Activated CD4-positive, alpha-beta memory T cell treated with anti-CD3 and anti-CD28 coated beads for 36 hours (primary cell): ENCODE measurements at regions not wholly inside any gene's neighbourhood (a gene's known extent, or its start where the extent isn't known, plus 50 kb on each side); places are given as distances from the start of the nearest gene placed in this dataset.

Experiments
- CTCF ChIA-PET: fragments of 350-600 bp; sonication (Branson Sonifier 250); formaldehyde crosslinking; loops from one replicate; lab custom pipeline; 2021; ENCODE audit warnings: antibody characterized with exemption, inconsistent platforms; lab: Charles Lee
- POLR2A ChIA-PET: fragments of 350-600 bp; sonication (Branson Sonifier 250); formaldehyde crosslinking; loops from one replicate; lab custom pipeline; 2021; ENCODE audit warnings: antibody characterized with exemption; lab: Charles Lee
- DNase-seq: peaks from one replicate; pipeline ENCODE4 v3.0.0-alpha.2; 2020
- H3K27ac Mint-ChIP-seq: one replicate; pipeline ENCODE4 v1.8.0; 2021; ENCODE audit warnings: mixed read lengths
- H3K27me3 Mint-ChIP-seq: one replicate; pipeline ENCODE4 v1.8.0; 2021; ENCODE audit warnings: mixed read lengths
- H3K36me3 Mint-ChIP-seq: one replicate; pipeline ENCODE4 v1.8.0; 2021; ENCODE audit warnings: mixed read lengths
- H3K4me1 Mint-ChIP-seq: one replicate; pipeline ENCODE4 v1.8.0; 2021; ENCODE audit warnings: low read depth, mixed read lengths
- H3K4me3 Mint-ChIP-seq: one replicate; pipeline ENCODE4 v1.8.0; 2021; ENCODE audit warnings: mild to moderate bottlenecking, mixed read lengths
- H3K9me3 Mint-ChIP-seq: one replicate; pipeline ENCODE4 v1.8.0; 2021; ENCODE audit warnings: mixed read lengths
- intact Hi-C: fragments of 100-400 bp; cut with micrococcal nuclease; formaldehyde crosslinking; loops from one replicate; pipeline ENCODE4 v1.15.1; 2023

DNA sequence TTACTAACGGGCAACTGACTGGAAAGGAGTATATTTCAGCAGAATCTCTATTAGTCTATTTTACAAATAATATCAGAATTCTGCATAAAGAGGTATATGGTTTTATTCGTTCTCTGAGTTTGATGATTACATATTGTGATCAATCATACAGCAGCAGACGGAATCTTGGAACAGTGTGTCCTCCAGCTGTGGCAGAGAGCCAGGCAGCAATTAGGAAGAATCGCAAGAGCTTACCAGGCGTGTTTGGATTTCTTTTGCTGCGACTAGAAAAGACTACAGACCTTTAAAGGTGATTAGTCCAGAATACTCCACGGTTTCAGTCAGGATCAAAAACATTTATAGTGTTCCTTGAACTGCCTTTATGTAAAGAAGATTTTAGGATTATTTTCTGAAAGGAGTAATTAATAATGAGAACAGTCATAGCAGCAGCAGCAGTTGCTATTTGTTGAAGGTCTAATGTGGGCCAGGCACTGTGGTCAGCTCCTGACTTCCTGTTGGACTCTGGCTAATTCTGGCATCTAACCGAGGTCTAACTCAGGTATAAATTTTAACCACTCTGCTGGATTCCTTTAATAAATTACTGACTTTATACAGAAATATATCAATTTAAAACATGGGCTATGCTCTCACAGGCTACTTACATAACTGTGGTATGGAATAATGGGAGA lies 225.3 kb upstream of the CXorf66 start:
- ChIA-PET CTCF (no interaction called here), POLR2A (no interaction called here)
- H3K4me3 Mint-ChIP-seq, result no peak overlapping the region
- no peak overlapping the region for H3K27ac Mint-ChIP-seq
- H3K36me3 Mint-ChIP-seq, result no peaks in the 10 kb centered on the region
- intact Hi-C loops, result no loop called here
- no peaks in the 10 kb centered on the region for H3K27me3 Mint-ChIP-seq
- DNase-seq, result no peak
- H3K9me3 Mint-ChIP-seq, result no peaks in the 10 kb centered on the region
- H3K4me1 Mint-ChIP-seq, result no peaks in the 10 kb centered on the region

DNA sequence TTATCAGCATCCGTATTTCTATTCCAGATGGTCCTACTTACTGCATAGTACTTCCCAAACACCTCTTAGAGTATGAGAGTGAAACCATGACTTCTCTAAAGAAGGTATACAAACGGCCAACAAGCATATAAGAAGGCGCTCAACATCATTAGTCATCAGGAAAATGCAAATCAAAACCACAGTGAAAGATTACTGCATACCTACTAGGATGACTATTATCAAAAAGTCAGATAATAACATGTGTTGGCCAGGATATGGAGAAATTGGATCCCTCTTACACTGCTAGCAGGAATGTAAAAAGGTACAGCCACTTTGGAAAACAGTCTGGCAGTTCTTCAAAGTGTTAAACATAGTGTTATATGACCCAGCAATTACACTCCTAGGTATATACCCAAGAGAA lies 215.3 kb upstream of the CXorf66 start:
- Mint-ChIP-seq H3K27me3 (no peaks in the 10 kb centered on the region), H3K4me3 (no peak overlapping the region), H3K4me1 (no peaks in the 10 kb centered on the region), H3K9me3 (no peaks in the 10 kb centered on the region), H3K36me3 (no peaks in the 10 kb centered on the region), H3K27ac (no peak overlapping the region)
- no peak for DNase-seq
- ChIA-PET POLR2A (no interaction called here), CTCF (no interaction called here)
- intact Hi-C loops, result no loop called here

- Mint-ChIP-seq H3K27me3 (no peaks in the 10 kb centered on the region), H3K4me1 (no peaks in the 10 kb centered on the region), H3K27ac (no peak overlapping the region), H3K4me3 (no peak overlapping the region), H3K9me3 (no peaks in the 10 kb centered on the region), H3K36me3 (no peaks in the 10 kb centered on the region)
- DNase-seq, result no peak
- POLR2A ChIA-PET, result no interaction called here
- CTCF ChIA-PET, result no interaction called here
- intact Hi-C loops, result no loop called here
These were observed 212.5 kb upstream of the CXorf66 start for GRCh38 chrX:140177821-140178220.

- intact Hi-C loops, result no loop called here
- no peaks in the 10 kb centered on the region for H3K27me3 Mint-ChIP-seq
- POLR2A ChIA-PET, result no interaction called here
- CTCF ChIA-PET, result no interaction called here
- H3K4me3 Mint-ChIP-seq, result no peak overlapping the region
- H3K4me1 Mint-ChIP-seq, result no peaks in the 10 kb centered on the region
- no peaks in the 10 kb centered on the region for H3K36me3 Mint-ChIP-seq
- no peak for DNase-seq
- peaks cover 2% of the 10 kb centered on the region for H3K9me3 Mint-ChIP-seq
- H3K27ac Mint-ChIP-seq, result no peak overlapping the region
These were observed 207.1 kb upstream of the CXorf66 start for GRCh38 chrX:140172401-140172800.

GRCh38 chrX:140167551-140167950 lies 202.2 kb upstream of the CXorf66 start:
- intact Hi-C loops, result no loop called here
- no peak overlapping the region for H3K27ac Mint-ChIP-seq
- DNase-seq, result no peak
- CTCF ChIA-PET, result interaction anchor here (1.5 kb wide), 1 partner anchor 26 kb away, joined by 3 read pairs; no protein-coding TSS in a partner anchor
- peaks cover 2% of the 10 kb centered on the region for H3K9me3 Mint-ChIP-seq
- no peak overlapping the region for H3K4me3 Mint-ChIP-seq
- POLR2A ChIA-PET, result no interaction called here
- no peaks in the 10 kb centered on the region for H3K4me1 Mint-ChIP-seq
- no peaks in the 10 kb centered on the region for H3K36me3 Mint-ChIP-seq
- H3K27me3 Mint-ChIP-seq, result no peaks in the 10 kb centered on the region

GRCh38 chrX:140165849-140166248 lies 200.5 kb upstream of the CXorf66 start:
- DNase-seq, result no peak
- no peaks in the 10 kb centered on the region for H3K9me3 Mint-ChIP-seq
- intact Hi-C loops, result no loop called here
- POLR2A ChIA-PET, result no interaction called here
- CTCF ChIA-PET, result no interaction called here
- H3K4me3 Mint-ChIP-seq, result no peak overlapping the region
- no peaks in the 10 kb centered on the region for H3K4me1 Mint-ChIP-seq
- no peaks in the 10 kb centered on the region for H3K27me3 Mint-ChIP-seq
- no peaks in the 10 kb centered on the region for H3K36me3 Mint-ChIP-seq
- H3K27ac Mint-ChIP-seq, result no peak overlapping the region

DNA sequence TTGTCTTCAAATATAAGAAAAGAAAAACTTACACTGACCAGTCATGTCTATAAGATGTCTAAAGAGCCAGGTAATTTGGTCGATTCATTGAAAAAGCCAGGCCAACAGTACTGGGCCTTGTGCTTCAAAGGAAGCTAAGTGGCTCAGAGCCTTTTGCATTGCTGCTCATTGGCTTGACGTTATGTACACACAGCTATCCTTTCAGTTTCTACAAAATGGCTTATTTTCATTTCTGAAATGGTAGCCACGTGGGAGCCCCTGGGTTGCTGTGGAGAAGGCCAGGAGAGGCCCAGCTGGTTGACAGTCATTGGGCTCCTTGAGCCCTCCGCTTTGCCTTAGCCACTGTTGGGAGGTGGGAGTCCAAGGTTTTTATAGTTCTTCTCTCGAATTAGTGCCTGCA lies 199.1 kb upstream of the CXorf66 start:
- Mint-ChIP-seq H3K4me3 (no peak overlapping the region), H3K4me1 (no peaks in the 10 kb centered on the region), H3K27ac (no peak overlapping the region), H3K27me3 (no peaks in the 10 kb centered on the region), H3K9me3 (no peaks in the 10 kb centered on the region), H3K36me3 (no peaks in the 10 kb centered on the region)
- DNase-seq, result no peak
- ChIA-PET CTCF (no interaction called here), POLR2A (no interaction called here)
- intact Hi-C loops, result no loop called here

GRCh38 chrX:140163371-140164159 lies 198.2 kb upstream of the CXorf66 start:
- no peaks in the 10 kb centered on the region for H3K4me1 Mint-ChIP-seq
- POLR2A ChIA-PET, result no interaction called here
- no peak for DNase-seq

DNA sequence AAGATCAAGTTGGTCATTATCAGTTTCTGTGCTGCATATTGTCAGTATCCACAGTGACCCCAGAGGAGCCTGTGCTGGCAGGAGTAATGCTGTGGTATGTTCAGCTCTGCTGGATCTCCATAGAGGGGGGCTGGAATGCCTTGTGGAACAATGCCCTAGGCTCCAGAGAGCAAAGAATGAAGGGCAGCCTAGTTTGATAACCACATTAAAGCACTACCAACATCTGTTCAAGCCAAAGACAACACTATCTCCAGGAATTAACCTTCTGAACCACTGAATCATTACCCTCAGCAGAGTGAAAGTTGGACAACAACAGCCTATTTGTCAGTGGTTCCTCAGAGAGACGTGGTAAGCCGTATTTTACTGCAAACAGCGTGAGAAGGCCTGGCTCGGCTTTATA lies 192.3 kb upstream of the CXorf66 start:
- Mint-ChIP-seq H3K27me3 (no peaks in the 10 kb centered on the region), H3K27ac (no peak overlapping the region), H3K9me3 (no peaks in the 10 kb centered on the region), H3K36me3 (no peaks in the 10 kb centered on the region), H3K4me3 (no peak overlapping the region), H3K4me1 (no peaks in the 10 kb centered on the region)
- ChIA-PET POLR2A (no interaction called here), CTCF (no interaction called here)
- no peak for DNase-seq
- intact Hi-C loops, result no loop called here

More at GRCh38 chrX:140163371-140164159, 198.2 kb upstream of the CXorf66 start:
- CTCF ChIA-PET, result no interaction called here
- intact Hi-C loops, result no loop called here
- Mint-ChIP-seq H3K27me3 (no peaks in the 10 kb centered on the region), H3K27ac (no peak overlapping the region), H3K9me3 (no peaks in the 10 kb centered on the region), H3K4me3 (no peak overlapping the region), H3K36me3 (no peaks in the 10 kb centered on the region)

DNA sequence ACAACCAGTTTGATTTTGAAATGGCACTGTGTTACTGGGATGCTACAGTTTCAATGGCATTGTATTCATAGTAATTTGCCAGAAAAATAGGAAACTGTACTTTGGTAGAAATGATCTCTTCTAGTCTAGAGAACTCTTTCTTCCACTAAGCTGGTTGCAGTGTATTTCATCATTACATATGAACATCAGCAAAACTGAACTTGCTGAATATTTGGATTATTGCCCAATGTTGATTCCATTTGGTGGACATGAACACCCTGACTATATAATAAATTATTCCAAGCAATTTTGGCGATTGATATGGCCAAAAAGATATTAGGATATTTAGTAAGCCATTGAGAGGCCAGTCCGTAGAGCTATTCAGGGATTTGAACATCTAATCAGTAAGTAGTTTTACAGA lies 191.8 kb upstream of the CXorf66 start:
- Mint-ChIP-seq H3K27me3 (no peaks in the 10 kb centered on the region), H3K27ac (no peak overlapping the region), H3K9me3 (no peaks in the 10 kb centered on the region), H3K4me3 (no peak overlapping the region), H3K36me3 (no peaks in the 10 kb centered on the region), H3K4me1 (no peaks in the 10 kb centered on the region)
- intact Hi-C loops, result no loop called here
- ChIA-PET POLR2A (no interaction called here), CTCF (no interaction called here)
- no peak for DNase-seq

DNA sequence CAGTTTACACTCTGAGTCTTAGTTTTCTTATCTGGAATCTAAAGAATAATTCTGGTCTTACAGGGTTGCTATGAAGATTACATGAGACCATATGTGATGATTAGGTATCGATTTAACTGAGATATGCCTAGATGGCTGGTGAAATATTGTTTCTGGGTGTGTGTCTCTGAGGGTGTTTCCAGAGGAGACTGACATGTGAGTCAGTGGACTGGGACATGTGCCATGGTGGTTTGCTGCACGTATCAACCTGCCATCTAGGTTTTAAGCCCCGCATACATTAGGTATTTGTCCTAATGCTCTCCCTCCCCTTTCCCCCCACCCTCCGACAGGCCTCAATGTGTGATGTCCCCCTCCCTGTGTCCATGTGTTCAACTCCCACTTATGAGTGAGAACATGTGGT lies 186.0 kb upstream of the CXorf66 start:
- intact Hi-C loops, result no loop called here
- H3K27me3 Mint-ChIP-seq, result no peaks in the 10 kb centered on the region
- no peaks in the 10 kb centered on the region for H3K9me3 Mint-ChIP-seq
- H3K4me1 Mint-ChIP-seq, result no peaks in the 10 kb centered on the region
- no peak overlapping the region for H3K27ac Mint-ChIP-seq
- no peaks in the 10 kb centered on the region for H3K36me3 Mint-ChIP-seq
- H3K4me3 Mint-ChIP-seq, result no peak overlapping the region
- CTCF ChIA-PET, result no interaction called here
- DNase-seq, result no peak
- POLR2A ChIA-PET, result no interaction called here

DNA sequence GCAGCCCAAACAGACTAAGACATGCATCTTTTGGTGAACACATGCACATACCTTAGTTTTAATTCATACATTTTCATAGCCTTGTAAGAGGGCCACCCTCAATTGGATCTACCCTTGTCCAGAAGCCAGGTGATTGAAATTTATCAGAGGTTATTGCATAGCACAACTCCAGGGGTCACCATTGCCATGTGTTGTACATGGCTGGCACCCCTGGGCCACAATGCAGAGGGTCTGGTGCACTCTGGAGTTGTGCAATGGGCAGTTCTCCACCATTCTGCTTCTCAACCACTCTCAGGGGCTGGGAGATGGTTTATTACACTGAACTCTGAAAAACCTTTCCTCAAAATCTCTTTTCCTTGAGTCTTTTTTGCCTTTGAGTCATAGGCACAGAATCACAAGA lies 184.4 kb upstream of the CXorf66 start:
- Mint-ChIP-seq H3K4me1 (no peaks in the 10 kb centered on the region), H3K4me3 (no peak overlapping the region), H3K27ac (no peak overlapping the region), H3K9me3 (no peaks in the 10 kb centered on the region), H3K36me3 (no peaks in the 10 kb centered on the region), H3K27me3 (no peaks in the 10 kb centered on the region)
- POLR2A ChIA-PET, result no interaction called here
- CTCF ChIA-PET, result no interaction called here
- DNase-seq, result no peak
- intact Hi-C loops, result no loop called here
